Stimulated activated CD4-positive, alpha-beta T cell treated with anti-CD3 and anti-CD28 coated beads, Interleukin-4, amount 100 ng/mL, for 4 hours (primary cell): ENCODE measurements at regions not wholly inside any gene's neighbourhood (a gene's known extent, or its start where the extent isn't known, plus 50 kb on each side); places are given as distances from the start of the nearest gene placed in this dataset.
"Not testable (repeated sequence)": the region's sequence is repeated elsewhere in the genome, so short reads cannot be mapped to it uniquely, and the experiment has no call there.

Experiments used
- DNase-seq, 2 experiments: peaks; one replicate each; pipeline ENCODE4 v3.0.0-alpha.2; 2020

DNA sequence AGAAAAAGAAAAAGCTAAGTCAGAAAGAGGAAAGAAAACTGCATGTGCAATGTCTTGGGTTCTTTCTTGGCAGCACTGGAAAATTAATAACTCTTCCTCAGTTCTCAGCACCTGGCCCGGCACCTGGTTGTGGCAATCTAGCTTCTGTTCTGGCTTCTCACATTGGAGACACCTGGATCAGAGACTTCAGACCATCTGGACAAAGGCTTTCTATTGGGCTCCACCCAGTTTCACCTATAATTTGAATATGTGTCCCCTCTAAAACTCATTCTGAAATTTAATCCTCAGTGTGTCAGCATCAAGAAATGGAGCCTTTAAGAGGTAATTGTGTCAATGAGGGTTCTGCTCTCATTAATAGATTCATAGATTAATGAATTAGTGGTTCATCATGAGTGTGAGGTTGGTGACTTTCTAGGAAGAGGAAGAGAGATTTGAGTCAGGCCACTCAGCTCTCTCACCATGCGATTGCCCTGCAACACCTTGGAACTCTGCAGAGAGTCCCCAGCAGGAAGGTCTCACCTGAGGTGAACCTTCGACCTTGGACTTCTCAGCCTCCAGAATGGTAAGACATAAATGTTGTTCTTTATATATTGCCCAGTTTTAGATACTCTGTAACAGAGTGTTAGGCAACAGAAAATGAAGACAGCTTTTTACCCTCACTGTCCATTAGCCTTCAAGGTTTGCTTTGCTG is 679.9 kb downstream of the NTRK3 start:
- DNase-seq, result no peak

DNA sequence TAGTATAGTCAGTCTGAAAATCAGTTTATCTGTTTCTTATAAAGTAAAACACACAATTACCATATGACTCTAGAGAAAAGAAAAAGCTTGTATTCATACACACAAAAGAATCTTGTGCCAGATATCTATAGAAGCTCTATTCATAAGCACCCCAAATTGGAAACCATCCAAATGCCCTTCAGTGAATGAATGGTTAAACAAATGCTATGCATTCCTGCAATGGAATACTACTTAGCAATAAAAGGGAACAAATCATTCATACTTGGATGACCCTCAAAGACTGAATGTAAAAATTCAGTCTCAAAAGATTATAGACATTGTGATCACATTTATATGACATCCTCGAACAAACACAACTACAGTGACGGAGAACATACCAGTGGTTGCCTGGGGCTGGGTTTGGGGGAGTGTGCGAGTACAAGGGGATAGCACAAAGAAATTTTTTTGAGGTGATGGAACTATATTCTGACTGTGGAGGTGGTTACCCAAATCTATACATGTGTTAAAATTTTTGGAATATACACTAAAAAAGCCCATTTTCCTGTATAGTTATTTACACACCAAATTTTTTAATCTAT is 680.6 kb downstream of the NTRK3 start:
- no peak for DNase-seq

DNA sequence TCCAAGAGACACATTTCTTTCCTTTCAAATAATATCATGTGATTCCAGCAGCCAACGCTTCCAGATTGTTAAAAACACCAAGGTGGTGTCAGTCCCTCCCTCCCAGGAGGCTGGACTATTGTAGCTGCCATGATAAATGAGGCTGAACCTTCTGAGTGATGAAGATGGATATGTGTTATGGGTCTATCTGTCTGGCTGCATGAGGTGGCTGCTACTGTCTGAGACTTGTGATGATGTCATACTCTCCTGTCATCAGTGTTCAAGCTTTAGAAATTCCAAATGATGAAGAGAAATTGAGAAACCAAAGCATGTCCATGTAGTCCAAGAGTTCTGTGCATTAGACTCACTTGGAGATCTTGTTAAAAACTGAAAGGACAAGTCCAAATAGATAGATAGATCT is 683.0 kb downstream of the NTRK3 start:
- DNase-seq, result no peak

GRCh38 chr15:87573039-87573438 is 683.5 kb downstream of the NTRK3 start:
- DNase-seq, result no peak

GRCh38 chr15:87572381-87572910 is 684.1 kb downstream of the NTRK3 start:
- DNase-seq, result no peak

DNA sequence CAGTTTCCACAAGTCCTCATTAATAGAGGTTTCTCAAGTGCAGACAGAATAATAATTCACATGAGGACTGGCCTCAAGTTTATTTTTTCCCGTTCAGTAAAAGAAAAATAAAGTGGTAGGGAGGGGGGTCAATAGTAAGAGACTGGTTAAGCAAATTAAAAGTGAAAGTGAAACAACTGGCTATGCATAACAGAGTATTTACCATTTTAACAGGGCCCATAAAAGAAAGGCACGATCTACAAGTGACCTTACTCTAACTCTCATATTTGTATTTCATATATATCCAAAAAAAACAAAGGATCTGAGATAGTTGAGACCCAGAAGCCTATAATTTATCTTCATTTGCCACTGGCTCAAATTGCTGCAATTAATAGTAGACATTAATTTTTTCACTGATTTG is 686.3 kb downstream of the NTRK3 start:
- no peak for DNase-seq

DNA sequence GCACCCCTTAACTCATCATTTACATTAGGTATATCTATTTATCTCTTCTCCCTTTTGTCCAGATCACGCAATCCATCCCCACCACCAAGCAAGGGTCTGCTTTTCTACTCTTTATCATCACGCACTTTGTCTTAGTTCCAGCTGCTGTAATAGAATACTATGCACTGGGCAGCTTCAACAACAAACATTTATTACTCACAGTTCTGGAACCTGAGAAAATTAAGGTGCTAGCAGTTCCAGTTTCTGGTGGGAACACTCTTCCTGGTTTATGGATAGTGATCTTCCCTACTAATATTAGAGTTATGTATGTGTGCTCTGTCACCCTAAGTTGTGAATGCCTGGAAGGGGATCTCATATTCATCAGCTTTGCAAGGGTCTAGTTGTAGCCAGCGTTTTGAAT is 687.0 kb downstream of the NTRK3 start:
- DNase-seq, result no peak

- DNase-seq, result no peak
Measured at GRCh38 chr15:87567406-87568030, 689.0 kb downstream of the NTRK3 start.

GRCh38 chr15:87566236-87566635 is 690.3 kb downstream of the NTRK3 start:
- no peak for DNase-seq

DNA sequence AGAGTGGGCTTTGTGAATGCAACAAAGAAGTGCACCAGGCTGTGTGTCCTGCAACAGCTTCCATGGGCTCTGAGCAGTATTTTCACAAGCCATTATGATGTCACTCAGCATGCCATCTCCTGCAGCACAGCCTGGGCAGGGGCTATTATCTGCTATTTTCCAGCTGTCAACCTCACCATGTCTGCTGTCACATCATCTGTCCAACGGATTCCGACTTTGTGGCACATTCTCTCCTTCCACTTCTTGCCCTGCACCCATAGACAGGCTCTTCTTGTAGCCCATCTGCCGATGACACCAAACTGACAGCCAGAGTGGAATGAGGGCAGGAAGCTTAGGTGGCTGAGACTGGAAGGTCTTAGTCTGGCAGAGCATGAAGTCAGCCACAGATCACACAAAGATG is 691.9 kb downstream of the NTRK3 start:
- DNase-seq, result no peak

GRCh38 chr15:87563869-87564268 is 692.7 kb downstream of the NTRK3 start:
- no peak for DNase-seq

DNA sequence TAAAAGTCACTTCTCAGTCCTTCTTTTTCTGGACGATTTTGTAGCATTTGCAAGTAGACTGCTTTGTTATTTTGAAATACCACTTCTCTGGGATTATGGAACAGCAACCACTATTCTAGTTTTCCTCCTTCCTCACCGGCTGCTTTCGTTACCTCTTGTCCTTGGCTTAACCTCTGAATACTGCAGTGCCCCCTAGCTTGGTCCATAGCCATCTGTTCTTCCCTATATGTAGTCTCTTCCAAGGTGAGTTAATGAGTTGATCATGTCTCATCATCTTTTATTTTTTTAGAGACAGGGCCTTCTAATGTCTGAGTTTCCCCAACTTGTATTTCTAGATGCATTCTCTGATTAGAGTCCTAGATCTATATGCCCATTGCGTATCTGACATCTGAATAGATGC is 694.3 kb downstream of the NTRK3 start:
- no peak for DNase-seq

DNA sequence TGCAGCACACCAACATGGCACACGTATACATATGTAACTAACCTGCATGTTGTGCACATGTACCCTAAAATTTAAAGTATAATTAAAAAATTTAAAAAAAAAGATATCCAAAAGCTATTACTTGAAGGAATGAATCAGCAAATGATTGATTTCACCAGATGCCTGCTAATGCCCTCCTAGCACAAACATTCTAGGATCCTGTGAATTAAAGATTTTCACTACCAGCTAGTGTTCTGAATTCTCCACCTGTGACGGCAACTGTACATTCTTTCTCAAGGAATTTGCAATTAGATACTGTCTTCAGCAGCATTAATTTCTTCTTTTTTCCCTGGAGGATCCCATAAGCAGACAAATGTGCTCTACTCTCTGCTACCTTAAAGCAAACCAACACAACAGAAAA is 694.9 kb downstream of the NTRK3 start:
- DNase-seq, result no peak

- no peak for DNase-seq
Measured at GRCh38 chr15:87557881-87558280, 698.7 kb downstream of the NTRK3 start.

- DNase-seq, result no peak
Measured at GRCh38 chr15:87556886-87557285, 699.7 kb downstream of the NTRK3 start.

GRCh38 chr15:87549860-87550259 is 706.7 kb downstream of the NTRK3 start:
- DNase-seq, result no peak

- no peak for DNase-seq
Measured at GRCh38 chr15:87549296-87549695, 707.2 kb downstream of the NTRK3 start.

DNA sequence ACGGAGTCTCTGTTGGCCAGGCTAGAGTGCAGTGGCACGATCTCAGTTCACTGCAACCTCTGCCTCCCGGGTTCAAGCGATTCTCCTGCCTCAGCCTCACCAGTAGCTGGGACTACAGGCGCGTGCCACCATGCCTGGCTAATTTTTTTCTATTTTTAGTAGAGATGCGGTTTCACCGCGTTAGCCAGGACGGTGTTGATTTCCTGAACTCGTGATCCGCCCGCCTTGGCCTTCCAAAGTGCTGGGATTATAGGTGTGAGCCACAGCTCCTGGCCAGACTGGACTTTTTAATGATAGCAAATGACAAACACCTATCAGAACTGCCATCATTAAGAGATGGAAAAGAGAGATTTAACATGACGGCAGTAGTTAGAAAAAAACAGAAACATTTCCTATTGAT is 707.9 kb downstream of the NTRK3 start:
- DNase-seq, result not testable (repeated sequence)

DNA sequence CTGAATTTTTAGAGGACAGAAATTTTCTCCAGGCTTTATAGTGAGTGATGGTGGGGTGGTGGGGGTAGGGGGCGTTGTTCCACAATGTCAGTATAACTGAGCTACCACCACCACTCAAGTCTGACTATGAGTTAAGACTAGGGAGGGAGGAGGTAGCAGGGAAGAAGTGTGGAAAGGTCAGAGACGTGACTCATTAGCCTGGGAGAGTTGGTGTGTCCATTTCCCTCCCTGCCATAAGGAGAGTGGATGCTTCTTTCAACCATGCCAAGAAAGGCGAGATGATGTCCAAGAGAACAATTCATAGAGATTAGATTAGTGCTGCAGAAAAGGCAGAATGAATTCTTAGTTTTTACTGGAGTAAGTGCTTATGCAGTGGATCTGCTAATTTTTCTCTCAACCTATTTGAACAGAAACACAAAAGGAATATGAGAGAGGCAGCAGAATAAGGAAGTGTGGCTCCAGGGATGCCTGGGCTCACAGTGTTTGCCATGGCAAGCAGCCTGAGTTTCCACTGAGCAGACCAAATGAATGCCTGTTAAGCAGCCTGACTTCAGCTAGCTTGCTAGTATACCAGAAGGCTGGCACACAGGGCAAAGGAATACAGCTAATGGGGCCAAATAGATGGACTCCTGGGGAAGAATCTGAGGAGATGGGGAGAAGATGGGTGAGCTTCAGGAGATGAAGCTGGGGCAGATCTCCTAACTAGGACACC is 708.9 kb downstream of the NTRK3 start:
- DNase-seq, result no peak

DNA sequence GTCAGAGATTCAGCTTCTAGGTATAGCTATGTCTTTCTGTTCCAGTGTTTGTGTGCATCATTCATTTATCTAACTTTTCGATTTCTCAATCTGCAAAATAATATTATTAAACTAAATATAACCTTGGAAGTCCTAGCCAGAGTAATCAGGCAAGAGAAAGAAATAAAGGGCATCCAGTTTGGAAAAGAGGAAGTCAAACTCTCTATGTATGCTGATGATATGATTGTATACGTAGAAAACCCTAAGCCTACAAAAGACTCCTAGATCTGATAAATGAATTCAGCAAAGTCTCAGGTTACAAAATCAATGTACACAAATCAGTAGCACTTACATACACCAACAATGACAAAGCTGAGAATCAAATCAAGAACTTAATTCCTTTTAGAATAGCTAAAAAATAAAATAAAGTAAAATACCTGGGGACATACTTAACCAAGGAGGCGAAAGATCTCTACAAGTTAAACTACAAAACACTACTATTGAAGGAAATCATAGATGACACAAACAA is 718.2 kb downstream of the NTRK3 start:
- DNase-seq, result no peak

DNA sequence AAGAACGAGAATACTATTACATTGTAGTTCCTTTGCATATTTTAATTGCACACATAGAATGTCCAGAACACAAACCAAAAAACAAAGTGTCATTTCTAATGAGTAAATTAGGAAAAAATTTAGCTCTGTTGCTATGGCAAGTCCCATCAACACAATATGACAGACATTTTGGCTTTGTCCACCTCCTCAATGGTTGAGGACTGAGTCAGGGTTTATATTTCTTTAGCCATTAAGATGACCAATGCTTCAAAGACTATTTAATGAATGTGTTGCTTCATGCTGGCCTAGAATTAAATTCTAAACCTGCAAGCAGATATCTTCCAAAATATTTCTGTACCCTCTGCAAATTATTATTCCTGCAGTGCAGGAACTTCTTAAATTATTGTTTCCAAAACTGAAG is 719.2 kb downstream of the NTRK3 start:
- no peak for DNase-seq

- DNase-seq, result not testable (repeated sequence)
Measured at GRCh38 chr15:87533637-87534036, 722.9 kb downstream of the NTRK3 start.

GRCh38 chr15:87528873-87529272 is 727.7 kb downstream of the NTRK3 start:
- no peak for DNase-seq
